ENCODE measurements at regions not wholly inside any gene's neighbourhood (a gene's known extent, or its start where the extent isn't known, plus 50 kb on each side); places are given as distances from the start of the nearest gene placed in this dataset.

- TF ChIP-seq POLR2AphosphoS5 (IDR thresholded peaks at IDR 0.05) (no peak), POLR2A (IDR thresholded peaks at IDR 0.05) (no peak)
Measured at GRCh38 chr7:22952306-22953015, 61.5 kb downstream of the HYCC1 start.

Measured in stomach (tissue), 4 donors.